ENCODE measurements at regions not wholly inside any gene's neighbourhood (a gene's known extent, or its start where the extent isn't known, plus 50 kb on each side); places are given as distances from the start of the nearest gene placed in this dataset.

GRCh38 chr10:78691301-78692030, 377.3 kb upstream of the ZMIZ1 start:
- no peaks in the 10 kb centered on the region for H3K9me3 ChIP-seq
- 74 to 82% (median 78%) methylated on average over 4 of the region's 4 CpGs for WGBS, 3 donors
- H3K4me3 ChIP-seq, result no peak overlapping the region
- intact Hi-C loops (cut with DNase I), result no loop called here
- no peak overlapping the region for H3K27ac ChIP-seq
- H3K36me3 ChIP-seq, result no peaks in the 10 kb centered on the region
- no peak for DNase-seq
- no peaks in the 10 kb centered on the region for H3K4me1 ChIP-seq (ENCODE audit: insufficient read depth)
- TF ChIP-seq POLR2A (IDR thresholded peaks at IDR 0.05) (no peak), EP300 (IDR thresholded peaks at IDR 0.05) (no peak), CTCF (IDR thresholded peaks at IDR 0.05) (no peak)
- no peaks in the 10 kb centered on the region for H3K27me3 ChIP-seq

GRCh38 chr10:78692071-78692470, 376.7 kb upstream of the ZMIZ1 start:
- intact Hi-C loops (cut with DNase I), result no loop called here
- Histone ChIP-seq H3K4me3 (no peak overlapping the region), H3K9me3 (no peaks in the 10 kb centered on the region), H3K27me3 (no peaks in the 10 kb centered on the region), H3K36me3 (no peaks in the 10 kb centered on the region), H3K4me1 (ENCODE audit: insufficient read depth) (no peaks in the 10 kb centered on the region), H3K27ac (no peak overlapping the region)
- DNase-seq, result no peak
- 90 to 94% (median 90%) methylated on average over 4 of the region's 4 CpGs for WGBS, 3 donors
- TF ChIP-seq CTCF (IDR thresholded peaks at IDR 0.05) (no peak), POLR2A (IDR thresholded peaks at IDR 0.05) (no peak)

- TF ChIP-seq POLR2A (IDR thresholded peaks at IDR 0.05) (no peak), CTCF (IDR thresholded peaks at IDR 0.05) (no peak), EP300 (IDR thresholded peaks at IDR 0.05) (no peak)
- no peak for DNase-seq
- H3K4me3 ChIP-seq, result no peak overlapping the region
- no peaks in the 10 kb centered on the region for H3K4me1 ChIP-seq (ENCODE audit: insufficient read depth)
- intact Hi-C loops (cut with DNase I), result no loop called here
- H3K27ac ChIP-seq, result no peak overlapping the region
- H3K9me3 ChIP-seq, result no peaks in the 10 kb centered on the region
- no peaks in the 10 kb centered on the region for H3K27me3 ChIP-seq
- WGBS, 3 donors, result 84 to 90% (median 85%) methylated on average over 7 of the region's 7 CpGs
- H3K36me3 ChIP-seq, result no peaks in the 10 kb centered on the region
Observed at GRCh38 chr10:78695846-78696245, 372.9 kb upstream of the ZMIZ1 start.

GRCh38 chr10:78696791-78697395, 371.9 kb upstream of the ZMIZ1 start:
- H3K27ac ChIP-seq, result no peak overlapping the region
- WGBS, 3 donors, result 39 to 52% (median 49%) methylated on average over 5 of the region's 5 CpGs
- intact Hi-C loops (cut with DNase I), result no loop called here
- H3K9me3 ChIP-seq, result no peaks in the 10 kb centered on the region
- no peaks in the 10 kb centered on the region for H3K4me1 ChIP-seq (ENCODE audit: insufficient read depth)
- no peaks in the 10 kb centered on the region for H3K36me3 ChIP-seq
- H3K4me3 ChIP-seq, result no peak overlapping the region
- no peaks in the 10 kb centered on the region for H3K27me3 ChIP-seq
- DNase-seq, result no peak
- no peak for TF ChIP-seq CTCF (IDR thresholded peaks at IDR 0.05)
- TF ChIP-seq POLR2A (IDR thresholded peaks at IDR 0.05), result no peak
- TF ChIP-seq EP300 (IDR thresholded peaks at IDR 0.05), result no peak
